Naive B cell (primary cell): ENCODE measurements at regions not wholly inside any gene's neighbourhood (a gene's known extent, or its start where the extent isn't known, plus 50 kb on each side); places are given as distances from the start of the nearest gene placed in this dataset.
A peak's percentile ranks its signal among the peaks of the same experiment; 100 is the strongest.
"Not testable (repeated sequence)": the region's sequence is repeated elsewhere in the genome, so short reads cannot be mapped to it uniquely, and the experiment has no call there.

ENCODE experiments used
- ATAC-seq, 2 donors: fragments of 150-1000 bp; cut with Tn5 transposase; 2 replicates each; pipeline ENCODE4 v1.10.0; 2021; ENCODE audit warnings: low read depth in 2 of 2, mild to moderate bottlenecking in 2 of 2, moderate library complexity in 2 of 2
- DNase-seq: peaks from one replicate; pipeline ENCODE4 v3.0.0; 2022
- H3K27ac Mint-ChIP-seq, 6 donors: one replicate each; pipeline ENCODE4 v1.8.0; 2020 to 2022; ENCODE audit warnings: mild to moderate bottlenecking in 6 of 6, mixed read lengths in 6 of 6, moderate library complexity in 5 of 6, inconsistent platforms in 2 of 6
- H3K27me3 Mint-ChIP-seq, 3 donors: one replicate each; pipeline ENCODE4 v1.8.0; 2021 to 2022; ENCODE audit warnings: mixed read lengths in 3 of 3, mild to moderate bottlenecking in 1 of 3
- H3K36me3 Mint-ChIP-seq, 2 donors: one replicate each; pipeline ENCODE4 v1.8.0; 2020 to 2022; ENCODE audit warnings: mixed read lengths in 2 of 2, inconsistent platforms in 1 of 2, mild to moderate bottlenecking in 1 of 2
- H3K4me1 Mint-ChIP-seq, 3 donors: one replicate each; pipeline ENCODE4 v1.8.0; 2020 to 2022; ENCODE audit warnings: mixed read lengths in 3 of 3, inconsistent platforms in 1 of 3, mild to moderate bottlenecking in 1 of 3, moderate library complexity in 1 of 3
- H3K4me3 Mint-ChIP-seq, 8 donors: one replicate each; pipeline ENCODE4 v1.8.0; 2020 to 2022; ENCODE audit warnings: mild to moderate bottlenecking in 8 of 8, mixed read lengths in 8 of 8, moderate library complexity in 8 of 8, inconsistent platforms in 2 of 8
- H3K9me3 Mint-ChIP-seq, 7 donors: one replicate each; pipeline ENCODE4 v1.8.0; 2020 to 2022; ENCODE audit warnings: mixed read lengths in 7 of 7, mild to moderate bottlenecking in 5 of 7, inconsistent platforms in 2 of 7, moderate library complexity in 1 of 7

DNA sequence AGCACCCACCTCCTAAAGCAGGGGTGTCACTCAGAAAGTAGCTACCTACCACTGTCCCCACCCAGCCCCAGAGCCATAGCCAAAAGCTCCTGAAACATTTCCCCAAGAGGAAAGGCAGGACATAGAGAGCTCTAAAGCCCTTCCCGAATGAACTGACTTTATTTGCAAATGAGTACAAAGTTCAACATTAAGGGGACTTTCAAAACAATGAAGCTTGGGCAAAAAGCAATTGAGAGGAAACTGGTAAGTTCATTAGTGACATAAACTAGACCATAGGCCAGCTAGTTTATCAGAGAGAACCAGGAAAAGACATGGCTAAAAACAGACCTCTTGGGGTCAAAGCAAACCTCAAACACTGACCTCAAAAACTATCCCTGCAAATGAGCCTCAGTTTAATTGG is 72.7 kb downstream of the IGLL5 start:
- Mint-ChIP-seq H3K4me1 (peaks cover 4 to 15% (median 9%) of the 10 kb centered on the region in 3 donors), H3K36me3 (peaks cover 10 to 18% of the 10 kb centered on the region in 2 donors), H3K27ac (no peak overlapping the region), H3K27me3 (peaks cover 0 to 9% (median 0%) of the 10 kb centered on the region in 3 donors), H3K9me3 (peaks cover 2 to 17% (median 10%) of the 10 kb centered on the region in 7 donors), H3K4me3 (no peak overlapping the region)
- ATAC-seq (no peak), DNase-seq (no peak)

DNA sequence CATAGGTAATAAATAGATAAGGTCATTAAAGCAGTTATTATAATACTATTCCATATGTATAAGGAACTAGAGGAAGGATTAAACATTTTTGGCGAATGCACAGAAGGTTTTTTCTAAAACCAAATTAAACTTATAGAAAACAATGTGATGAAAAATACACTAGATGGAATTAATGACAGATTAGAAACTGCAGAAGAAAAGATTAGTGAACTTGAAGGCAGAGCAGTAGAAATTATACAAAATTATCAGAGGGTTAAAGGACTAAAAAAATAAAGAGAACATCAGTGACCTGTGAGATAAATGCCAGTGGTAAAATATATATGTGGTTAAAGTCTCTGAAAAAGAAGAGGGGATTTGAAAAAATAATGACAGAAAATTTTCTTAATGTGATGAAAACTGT is 74.0 kb downstream of the IGLL5 start:
- DNase-seq = no peak
- Mint-ChIP-seq H3K9me3 (peaks cover 2 to 17% (median 10%) of the 10 kb centered on the region in 7 donors), H3K27ac (peak overlapping the region in 2 of 6 donors; percentile 44 to 55), H3K27me3 (peaks cover 0 to 15% (median 7%) of the 10 kb centered on the region in 3 donors), H3K4me3 (no peak overlapping the region), H3K4me1 (peaks cover 0 to 6% (median 0%) of the 10 kb centered on the region in 3 donors), H3K36me3 (peaks cover 10 to 18% of the 10 kb centered on the region in 2 donors)
- no peak for ATAC-seq

DNA sequence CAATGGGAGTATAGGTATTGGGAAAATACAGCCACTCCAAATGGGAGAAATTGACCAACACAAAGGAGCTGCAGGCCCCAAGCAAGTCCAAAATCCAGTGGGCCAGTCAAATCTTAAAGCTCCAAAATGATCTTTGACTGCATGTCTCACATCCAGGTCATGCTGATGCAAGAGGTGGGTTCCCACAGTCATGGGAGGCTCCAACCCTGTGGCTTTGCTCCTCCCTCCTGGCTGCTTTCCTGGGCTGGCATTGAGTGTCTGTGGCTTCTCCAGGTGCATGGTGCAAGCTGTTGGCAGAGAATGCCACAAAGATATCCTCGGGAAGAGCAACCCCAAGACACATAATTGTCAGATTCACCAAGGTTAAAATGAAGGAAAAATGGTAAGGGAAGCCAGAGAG is 80.8 kb downstream of the IGLL5 start:
- DNase-seq (no peak), ATAC-seq (no peak)
- Mint-ChIP-seq H3K27me3 (peaks cover 14 to 46% (median 23%) of the 10 kb centered on the region in 3 donors), H3K9me3 (peaks cover 0 to 4% (median 0%) of the 10 kb centered on the region in 7 donors), H3K4me1 (peaks cover 7 to 10% (median 8%) of the 10 kb centered on the region in 3 donors), H3K27ac (no peak overlapping the region), H3K4me3 (no peak overlapping the region), H3K36me3 (no peaks in the 10 kb centered on the region)

DNA sequence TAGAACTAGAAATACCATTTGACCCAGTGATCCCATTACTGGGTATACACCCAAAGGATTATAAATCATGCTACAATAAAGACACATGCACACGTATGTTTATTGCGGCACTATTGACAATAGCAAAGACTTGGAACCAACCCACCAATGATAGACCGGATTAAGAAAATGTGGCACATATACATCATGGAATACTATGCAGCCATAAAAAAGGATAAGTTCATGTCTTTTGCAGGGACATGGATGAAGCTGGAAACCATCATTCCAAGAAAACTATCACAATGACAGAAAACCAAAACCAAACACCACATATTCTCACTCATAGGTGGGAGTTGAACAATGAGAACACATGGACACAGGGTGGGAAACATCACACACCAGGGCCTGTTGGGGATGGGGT is 85.0 kb downstream of the IGLL5 start:
- not testable (repeated sequence) for ATAC-seq, H3K9me3 Mint-ChIP-seq, H3K4me1 Mint-ChIP-seq, H3K27ac Mint-ChIP-seq, DNase-seq, H3K4me3 Mint-ChIP-seq, H3K36me3 Mint-ChIP-seq
- peaks cover 10 to 45% (median 31%) of the 10 kb centered on the region in 3 donors for H3K27me3 Mint-ChIP-seq

DNA sequence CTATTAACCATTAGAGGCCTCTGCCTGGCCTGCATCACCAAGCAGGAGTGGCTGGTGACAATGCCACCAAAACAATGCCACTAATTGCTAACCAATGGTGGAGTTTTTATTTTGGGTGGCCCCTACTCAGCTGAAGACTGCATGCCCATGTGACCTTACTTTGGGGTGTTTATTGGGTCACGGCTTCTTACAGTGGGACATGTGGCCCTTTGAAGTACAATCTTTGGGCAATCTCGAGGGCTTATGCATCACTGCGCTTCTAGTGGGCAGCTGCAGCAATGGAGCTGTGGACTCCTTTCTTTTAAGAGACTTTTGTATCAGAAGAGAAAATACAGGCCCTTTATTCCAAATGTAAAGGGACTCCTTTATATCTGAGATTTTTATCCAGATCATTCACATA is 85.7 kb downstream of the IGLL5 start:
- peaks cover 0 to 8% (median 1%) of the 10 kb centered on the region in 7 donors for H3K9me3 Mint-ChIP-seq
- peaks cover 10 to 38% (median 29%) of the 10 kb centered on the region in 3 donors for H3K27me3 Mint-ChIP-seq
- no peak overlapping the region for H3K27ac Mint-ChIP-seq
- H3K36me3 Mint-ChIP-seq = no peaks in the 10 kb centered on the region
- no peak for ATAC-seq
- no peak overlapping the region for H3K4me3 Mint-ChIP-seq
- no peak for DNase-seq
- peaks cover 7 to 10% (median 8%) of the 10 kb centered on the region in 3 donors for H3K4me1 Mint-ChIP-seq

DNA sequence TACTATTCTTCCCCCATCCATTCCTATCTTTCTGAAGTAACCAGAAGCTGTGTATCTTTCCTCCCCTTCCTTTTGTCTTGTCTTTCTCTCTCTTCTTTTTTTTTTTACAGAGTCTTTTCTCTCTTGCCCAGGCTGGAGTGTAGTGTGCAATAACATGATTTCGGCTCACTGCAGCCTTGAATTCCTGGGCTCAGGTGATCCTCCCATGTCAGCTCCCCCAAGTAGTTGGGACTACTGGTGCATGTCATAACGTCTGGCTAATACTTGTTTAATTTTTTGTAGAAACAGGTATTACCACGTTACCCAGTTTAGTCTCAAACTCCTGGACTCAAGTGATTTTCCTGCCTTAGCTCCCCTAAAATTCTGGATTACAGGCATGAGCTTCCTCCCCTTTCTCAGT is 86.5 kb downstream of the IGLL5 start:
- peaks cover 0 to 10% (median 5%) of the 10 kb centered on the region in 7 donors for H3K9me3 Mint-ChIP-seq
- no peak overlapping the region for H3K27ac Mint-ChIP-seq
- DNase-seq (no peak), ATAC-seq (no peak)
- H3K27me3 Mint-ChIP-seq = peaks cover 10 to 31% (median 28%) of the 10 kb centered on the region in 3 donors
- H3K36me3 Mint-ChIP-seq = no peaks in the 10 kb centered on the region
- H3K4me1 Mint-ChIP-seq = peaks cover 7 to 10% (median 8%) of the 10 kb centered on the region in 3 donors
- H3K4me3 Mint-ChIP-seq = no peak overlapping the region

DNA sequence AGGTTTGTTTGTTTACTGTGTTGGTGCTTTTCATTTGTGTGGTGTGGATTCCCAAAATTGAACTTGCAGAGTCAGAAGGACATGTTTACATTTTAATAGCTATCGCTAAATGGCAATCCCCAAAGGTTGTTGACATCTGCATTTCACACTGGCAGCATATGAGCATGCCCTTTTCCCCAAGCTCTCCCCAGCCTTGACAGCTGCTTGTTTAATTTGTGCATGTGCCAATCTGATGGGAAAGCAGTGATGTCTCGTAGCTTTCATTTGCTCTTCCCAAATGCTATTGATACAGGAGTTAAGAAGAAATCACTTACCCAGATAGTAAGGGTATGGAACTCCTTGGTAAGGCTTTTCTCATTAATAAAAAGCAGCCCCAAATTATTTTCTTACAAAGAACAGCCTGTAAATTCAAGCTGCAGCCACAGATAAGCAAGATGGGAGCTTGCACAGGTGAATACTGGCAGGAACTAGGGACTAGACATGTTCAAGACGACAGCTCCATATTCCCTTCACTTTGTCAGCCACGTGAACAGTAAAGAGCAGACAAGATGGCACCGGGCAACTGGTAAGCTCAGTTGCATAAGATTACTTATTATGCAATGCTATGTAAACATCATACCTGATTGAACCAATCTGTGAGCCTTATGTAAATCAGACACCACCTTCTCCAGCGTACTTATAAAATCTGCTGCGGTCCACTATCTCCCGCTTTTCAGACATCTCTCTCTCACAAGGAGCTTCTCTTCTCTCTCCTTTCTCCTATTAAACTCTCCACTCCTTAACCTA is 87.4 kb downstream of the IGLL5 start:
- Mint-ChIP-seq H3K4me3 (no peak overlapping the region), H3K9me3 (peaks cover 0 to 13% (median 8%) of the 10 kb centered on the region in 7 donors), H3K27me3 (peaks cover 10 to 22% (median 20%) of the 10 kb centered on the region in 3 donors), H3K36me3 (no peaks in the 10 kb centered on the region), H3K27ac (no peak overlapping the region), H3K4me1 (peaks cover 7 to 10% (median 8%) of the 10 kb centered on the region in 3 donors)
- ATAC-seq = no peak
- DNase-seq = no peak

DNA sequence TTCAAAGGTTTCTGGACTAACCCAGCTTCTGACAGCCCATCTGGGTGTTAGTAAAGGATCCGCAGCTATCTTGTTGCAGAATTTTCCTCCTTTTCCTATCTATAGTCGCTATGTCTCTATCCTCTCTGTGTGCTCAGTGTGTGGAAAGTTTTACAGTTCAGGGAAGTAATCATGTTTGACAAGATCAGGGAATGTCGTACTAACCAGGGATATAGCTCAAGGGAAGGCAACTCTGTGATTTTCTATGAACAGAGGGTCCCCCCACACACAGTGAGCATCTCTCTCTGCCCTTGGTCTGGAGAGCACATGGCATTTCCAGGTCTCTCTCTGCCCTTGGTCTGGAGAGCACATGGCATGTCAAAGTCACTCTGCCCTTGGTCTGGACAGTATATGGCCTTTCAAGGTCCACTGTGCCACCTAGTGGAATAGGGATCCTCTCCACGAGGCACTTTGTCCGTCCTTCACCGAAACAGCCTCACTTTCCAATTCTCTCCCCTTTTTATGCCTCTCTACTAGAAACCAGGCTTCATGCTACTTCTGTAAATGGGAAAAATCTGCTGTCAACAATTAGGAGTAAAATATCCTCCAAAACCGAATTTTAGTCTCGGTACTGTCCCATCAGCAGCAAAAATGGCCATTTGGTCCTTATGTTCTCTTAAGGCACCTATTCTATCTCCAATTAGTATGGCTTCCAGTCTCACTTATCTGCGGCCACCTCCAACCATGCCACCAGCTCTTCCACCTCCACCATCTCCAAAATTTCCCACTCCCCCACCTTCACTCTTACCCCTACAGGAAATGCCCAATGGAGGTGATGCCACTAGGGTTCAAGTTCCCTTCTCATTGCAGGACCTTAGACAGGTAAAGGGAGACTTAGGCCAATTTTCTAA is 88.7 kb downstream of the IGLL5 start:
- H3K27ac Mint-ChIP-seq = peak overlapping the region in 2 of 6 donors; percentile 23 to 74
- DNase-seq (no peak), ATAC-seq (no peak)
- H3K4me1 Mint-ChIP-seq = peaks cover 0 to 3% (median under 1%) of the 10 kb centered on the region in 3 donors
- H3K27me3 Mint-ChIP-seq = peaks cover 10 to 22% (median 19%) of the 10 kb centered on the region in 3 donors
- no peaks in the 10 kb centered on the region for H3K36me3 Mint-ChIP-seq
- peaks cover 0 to 20% (median 17%) of the 10 kb centered on the region in 7 donors for H3K9me3 Mint-ChIP-seq
- peak overlapping the region in 1 of 8 donors; percentile 27 for H3K4me3 Mint-ChIP-seq

DNA sequence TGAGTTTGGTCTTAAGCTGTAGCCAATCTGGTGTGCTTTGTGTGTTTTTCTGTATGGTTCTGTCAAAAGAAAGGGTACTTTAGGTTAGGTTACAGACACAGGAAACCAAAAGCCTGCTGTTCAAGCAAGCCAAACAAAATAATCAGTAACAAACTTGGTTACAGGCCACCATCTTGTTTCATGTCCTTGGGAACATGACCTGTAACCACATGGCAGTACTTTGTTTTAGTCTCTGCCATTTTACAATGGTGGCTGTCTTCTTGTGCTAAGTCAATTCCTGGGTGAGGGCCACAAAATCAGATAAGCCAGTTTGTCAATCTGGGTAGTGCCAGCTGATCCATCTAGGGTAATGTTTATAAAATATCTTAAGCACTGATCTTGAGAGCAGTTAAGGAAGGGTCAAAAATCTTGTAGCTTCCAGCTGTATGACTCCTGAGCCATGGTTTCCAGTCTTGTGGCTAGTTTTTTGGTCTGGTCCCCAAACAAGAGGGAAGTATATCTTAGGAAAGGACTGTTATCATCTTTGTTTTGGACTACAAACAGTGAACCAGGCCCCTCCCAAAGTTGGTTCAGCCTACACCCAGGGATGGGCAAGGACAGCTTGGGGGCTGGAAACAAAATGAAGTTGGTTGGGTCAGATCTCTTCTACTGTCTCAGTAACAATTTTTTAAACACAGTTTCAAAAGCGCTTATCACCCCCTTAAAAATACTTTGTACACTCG is 90.0 kb downstream of the IGLL5 start:
- no peaks in the 10 kb centered on the region for H3K36me3 Mint-ChIP-seq
- ATAC-seq (no peak), DNase-seq (no peak)
- no peak overlapping the region for H3K27ac Mint-ChIP-seq
- no peak overlapping the region for H3K4me3 Mint-ChIP-seq
- peaks cover 0 to 23% (median 17%) of the 10 kb centered on the region in 7 donors for H3K9me3 Mint-ChIP-seq
- peaks cover 10 to 22% (median 19%) of the 10 kb centered on the region in 3 donors for H3K27me3 Mint-ChIP-seq
- peaks cover 12 to 13% (median 13%) of the 10 kb centered on the region in 3 donors for H3K4me1 Mint-ChIP-seq

DNA sequence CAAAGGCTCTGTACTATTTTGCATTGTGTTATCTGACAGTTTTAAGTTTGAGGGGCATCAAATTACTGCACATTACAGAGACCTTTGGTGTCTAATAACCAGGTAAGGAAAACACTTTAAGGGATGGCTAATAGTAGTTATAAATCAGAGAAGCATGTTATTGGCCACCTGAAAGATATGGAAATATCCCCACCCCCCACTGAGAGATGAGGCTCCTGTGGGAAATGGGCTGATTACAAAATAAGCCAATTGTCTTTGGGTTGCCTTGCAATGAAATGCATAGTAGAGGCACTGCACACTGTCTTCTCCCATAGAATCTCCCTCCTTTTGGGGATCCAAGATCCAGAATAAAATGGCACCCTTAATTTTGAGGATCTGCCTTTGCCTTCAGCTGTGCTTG is 91.0 kb downstream of the IGLL5 start:
- H3K36me3 Mint-ChIP-seq = no peaks in the 10 kb centered on the region

DNA sequence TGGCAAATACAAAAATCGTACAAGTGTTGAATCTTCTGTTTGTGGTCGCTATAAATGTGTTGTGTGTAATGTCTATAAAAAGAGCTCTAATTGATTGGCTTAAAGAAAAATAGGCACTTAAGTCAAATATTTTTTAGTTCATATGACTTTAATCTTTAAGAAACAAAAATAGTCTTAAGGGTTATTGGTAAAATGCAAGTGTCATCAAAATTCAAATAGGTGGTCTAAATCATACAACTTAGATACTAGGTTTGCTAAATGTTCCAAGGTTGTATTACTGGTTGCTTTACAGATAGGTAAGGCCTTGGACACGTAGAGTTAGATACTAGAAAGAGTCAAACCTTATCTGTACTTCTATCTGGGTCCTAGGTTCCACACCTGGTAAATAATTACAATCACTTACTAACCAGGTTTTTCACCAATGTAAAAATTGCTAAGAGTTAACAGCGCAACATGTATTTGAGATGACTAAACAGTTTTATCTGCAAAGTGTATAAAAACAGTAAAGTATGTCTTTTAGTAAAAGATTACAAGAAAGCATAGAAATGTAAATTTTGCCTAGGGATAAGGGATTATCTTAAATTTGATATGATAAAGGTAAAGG is 91.1 kb upstream of the GNAZ start:
- no peak overlapping the region for H3K4me3 Mint-ChIP-seq
- H3K4me1 Mint-ChIP-seq = peaks cover 18 to 21% (median 20%) of the 10 kb centered on the region in 3 donors
- peaks cover 10 to 20% (median 19%) of the 10 kb centered on the region in 3 donors for H3K27me3 Mint-ChIP-seq
- H3K36me3 Mint-ChIP-seq = no peaks in the 10 kb centered on the region
- DNase-seq (no peak), ATAC-seq (no peak)
- peaks cover 0 to 23% (median 17%) of the 10 kb centered on the region in 7 donors for H3K9me3 Mint-ChIP-seq
- H3K27ac Mint-ChIP-seq = no peak overlapping the region

More for the DNA sequence above, 91.0 kb downstream of the IGLL5 start:
- DNase-seq = no peak
- Mint-ChIP-seq H3K4me3 (no peak overlapping the region), H3K27me3 (peaks cover 10 to 22% (median 19%) of the 10 kb centered on the region in 3 donors), H3K9me3 (peaks cover 0 to 23% (median 17%) of the 10 kb centered on the region in 7 donors), H3K27ac (no peak overlapping the region), H3K4me1 (peaks cover 18 to 21% (median 20%) of the 10 kb centered on the region in 3 donors)
- ATAC-seq = no peak

DNA sequence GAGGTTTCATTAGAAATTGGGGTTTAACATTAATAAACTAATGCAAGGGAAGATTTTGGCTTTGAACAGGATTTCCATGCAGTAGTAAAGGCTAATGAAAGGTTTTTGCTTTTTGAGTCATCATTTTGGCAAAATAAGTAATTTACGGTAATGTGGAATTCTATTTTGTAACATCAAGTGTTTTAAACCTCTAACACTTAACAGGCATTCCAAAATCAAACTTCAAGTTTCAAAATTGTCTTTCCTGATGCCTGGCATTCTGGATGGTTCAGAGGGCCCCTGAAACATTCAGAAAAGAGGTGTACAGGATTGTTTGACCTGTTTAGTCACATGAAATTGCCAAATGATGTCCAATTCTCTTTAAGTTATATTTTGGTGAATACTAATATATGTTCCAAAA is 90.4 kb upstream of the GNAZ start:
- Mint-ChIP-seq H3K27ac (no peak overlapping the region), H3K4me3 (no peak overlapping the region), H3K36me3 (no peaks in the 10 kb centered on the region), H3K9me3 (peaks cover 0 to 23% (median 17%) of the 10 kb centered on the region in 7 donors), H3K27me3 (peaks cover 10 to 14% (median 13%) of the 10 kb centered on the region in 3 donors), H3K4me1 (peaks cover 18 to 21% (median 20%) of the 10 kb centered on the region in 3 donors)
- no peak for DNase-seq
- ATAC-seq = no peak
